GM23338 (cell line): ENCODE measurements at regions not wholly inside any gene's neighbourhood (a gene's known extent, or its start where the extent isn't known, plus 50 kb on each side); places are given as distances from the start of the nearest gene placed in this dataset.

Experiments used
- ATAC-seq: fragments of 200-7000 bp; cut with Tn5 transposase; 3 replicates; pipeline ENCODE4 v1.9.1; 2020
- DNase-seq: peaks from one replicate; pipeline ENCODE4 v3.0.0-alpha.2; 2015; ENCODE audit warnings: low spot score
- H2AFZ ChIP-seq: fragments of 200-600 bp; sonication (generic); 2 replicates; pipeline ENCODE4 v1.8.0; 2016; ENCODE audit warnings: antibody characterized with exemption, mild to moderate bottlenecking, moderate library complexity
- H3F3A ChIP-seq: fragments of 200-600 bp; sonication (generic); replicated peaks from 2 replicates; pipeline ENCODE4 v1.8.0; 2017; ENCODE audit warnings: antibody characterized with exemption, mixed run types, low read depth
- H3K27ac ChIP-seq: fragments of 200-600 bp; sonication (generic); 2 replicates; pipeline ENCODE4 v1.6.1; 2016; ENCODE audit warnings: low read depth
- H3K27me3 ChIP-seq: fragments of 200-600 bp; sonication (generic); 2 replicates; pipeline ENCODE4 v1.8.0; 2016; ENCODE audit warnings: mild to moderate bottlenecking, mixed run types, moderate library complexity; ENCODE audit not compliant: insufficient read depth
- H3K36me3 ChIP-seq: fragments of 200-600 bp; sonication (generic); 2 replicates; pipeline ENCODE4 v1.8.0; 2016; ENCODE audit warnings: mild to moderate bottlenecking; ENCODE audit not compliant: insufficient read depth
- H3K4me1 ChIP-seq: fragments of 200-600 bp; sonication (generic); 2 replicates; pipeline ENCODE4 v1.8.0; 2016; ENCODE audit warnings: mild to moderate bottlenecking, moderate library complexity; ENCODE audit not compliant: insufficient read depth
- H3K4me2 ChIP-seq: fragments of 200-600 bp; sonication (generic); 2 replicates; pipeline ENCODE4 v1.7.1; 2017; ENCODE audit warnings: mixed run types
- H3K4me3 ChIP-seq: fragments of 200-600 bp; sonication (generic); 2 replicates; pipeline ENCODE4 v1.6.1; 2016; ENCODE audit warnings: mixed run types
- H3K79me2 ChIP-seq: fragments of 200-600 bp; sonication (generic); replicated peaks from 2 replicates; pipeline ENCODE4 v1.8.0; 2017; ENCODE audit warnings: mild to moderate bottlenecking; ENCODE audit not compliant: insufficient read depth
- H3K9me2 ChIP-seq: fragments of 200-600 bp; sonication (generic); 2 replicates; pipeline ENCODE4 v1.8.0; 2017; ENCODE audit not compliant: insufficient read depth
- H4K20me1 ChIP-seq: fragments of 200-600 bp; sonication (generic); replicated peaks from 2 replicates; pipeline ENCODE4 v1.8.0; 2017; ENCODE audit warnings: mild to moderate bottlenecking; ENCODE audit not compliant: insufficient read depth
- H3K27ac Mint-ChIP-seq: 2 replicates; pipeline ENCODE4 v1.8.0; 2020; ENCODE audit warnings: inconsistent platforms, mild to moderate bottlenecking, moderate library complexity, mixed read lengths
- H3K27me3 Mint-ChIP-seq: 3 replicates; pipeline ENCODE4 v1.8.0; 2022; ENCODE audit warnings: low read depth, mild to moderate bottlenecking, moderate library complexity, mixed read lengths, inconsistent platforms; ENCODE audit not compliant: insufficient read depth, poor library complexity
- H3K36me3 Mint-ChIP-seq: 3 replicates; pipeline ENCODE4 v1.8.0; 2021; ENCODE audit warnings: low read depth, mild to moderate bottlenecking, inconsistent platforms, moderate library complexity, mixed read lengths
- H3K4me1 Mint-ChIP-seq: 3 replicates; pipeline ENCODE4 v1.8.0; 2020; ENCODE audit warnings: mild to moderate bottlenecking, inconsistent platforms, mixed read lengths
- H3K4me3 Mint-ChIP-seq: 3 replicates; pipeline ENCODE4 v1.8.0; 2021; ENCODE audit warnings: moderate library complexity, mild to moderate bottlenecking, inconsistent platforms, mixed read lengths
- H3K9me3 Mint-ChIP-seq: 3 replicates; pipeline ENCODE4 v1.8.0; 2020; ENCODE audit warnings: moderate library complexity, mild to moderate bottlenecking, inconsistent platforms, mixed read lengths
- CREB1 ChIP-seq: fragments of 250-450 bp; sonication (Bioruptor Pico); IDR thresholded peaks from 2 replicates; pipeline ENCODE4 v1.5.0; 2020; ENCODE audit warnings: low read depth, mild to moderate bottlenecking, moderate library complexity
- CTCF ChIP-seq, 2 experiments: fragments of 200-600 bp in 1 of 2; sonication (generic) in 1 of 2; conservative IDR thresholded peaks; 2 replicates each; pipeline versions ENCODE4 v1.5.1 to v1.6.1; 2016 to 2017; ENCODE audit warnings: antibody characterized with exemption in 2 of 2, low read depth in 2 of 2, mild to moderate bottlenecking in 2 of 2, moderate library complexity in 1 of 2
- ETS1 ChIP-seq: IDR thresholded peaks from 2 replicates; pipeline ENCODE4 v1.6.1; 2016; ENCODE audit warnings: antibody characterized with exemption
- EZH2 ChIP-seq: fragments of 200-600 bp; sonication (generic); IDR thresholded peaks from one replicate; pipeline ENCODE4 v1.8.0; 2017; ENCODE audit warnings: antibody characterized with exemption, mild to moderate bottlenecking, low read depth; ENCODE audit not compliant: unreplicated experiment
- JUNB ChIP-seq: IDR thresholded peaks from one replicate; pipeline ENCODE4 v1.6.1; 2016; ENCODE audit warnings: antibody characterized with exemption; ENCODE audit not compliant: unreplicated experiment
- NANOG ChIP-seq: IDR thresholded peaks from 2 replicates; pipeline ENCODE4 v1.6.1; 2016; ENCODE audit warnings: antibody characterized with exemption, borderline replicate concordance
- REST ChIP-seq: IDR thresholded peaks from one replicate; pipeline ENCODE4 v1.6.1; 2018; ENCODE audit warnings: antibody characterized with exemption; ENCODE audit not compliant: unreplicated experiment
- ZNF114 ChIP-seq: fragments of 250-450 bp; sonication (Bioruptor Pico); IDR thresholded peaks from 2 replicates; pipeline ENCODE4 v1.5.0; 2020; ENCODE audit warnings: mild to moderate bottlenecking, moderate library complexity
- ZNF331 ChIP-seq: fragments of 250-450 bp; sonication (Bioruptor Pico); IDR thresholded peaks from 2 replicates; pipeline ENCODE4 v1.5.0; 2020; ENCODE audit warnings: low read depth, mild to moderate bottlenecking, moderate library complexity

- TF ChIP-seq REST: no peak
Observed at GRCh38 chr16:86889974-86890373, 311.6 kb downstream of the FOXL1 start (continued).

- H3K4me3 ChIP-seq: no peak overlapping the region
- TF ChIP-seq EZH2 (no peak), ZNF331 (CRISPR knock-in tag) (no peak), JUNB (no peak), ZNF114 (CRISPR knock-in tag) (no peak), CTCF (conservative IDR thresholded peaks at IDR 0.05; ENCODE audit: low read depth in 2 of 2) (no peak), CREB1 (CRISPR knock-in tag) (no peak), REST (no peak), NANOG (no peak), ETS1 (no peak)
- no peaks in the 10 kb centered on the region for H3K4me1 ChIP-seq
- no peaks in the 10 kb centered on the region for H4K20me1 ChIP-seq
- H3K27ac Mint-ChIP-seq: no peak overlapping the region
- H3K4me3 Mint-ChIP-seq: no peak overlapping the region
- ATAC-seq: no peak
- H3K79me2 ChIP-seq: no peaks in the 10 kb centered on the region
- H3K9me3 Mint-ChIP-seq: no peaks in the 10 kb centered on the region
- H3K27ac ChIP-seq: no peak overlapping the region
- no peak overlapping the region for H2AFZ ChIP-seq
- H3F3A ChIP-seq: no peaks in the 10 kb centered on the region
- H3K36me3 Mint-ChIP-seq: no peaks in the 10 kb centered on the region
- peaks cover 14% of the 10 kb centered on the region; the same call in 2 of the 3 replicates for H3K4me1 Mint-ChIP-seq
- H3K9me2 ChIP-seq: no peaks in the 10 kb centered on the region
- H3K27me3 ChIP-seq: no peaks in the 10 kb centered on the region
- no peak for DNase-seq
- no peaks in the 10 kb centered on the region for H3K36me3 ChIP-seq
- H3K27me3 Mint-ChIP-seq: no peaks in the 10 kb centered on the region
- H3K4me2 ChIP-seq: no peak overlapping the region
Observed at GRCh38 chr16:86891121-86891520, 312.8 kb downstream of the FOXL1 start.
